Fibroblast of pulmonary artery (primary cell): ENCODE measurements at regions not wholly inside any gene's neighbourhood (a gene's known extent, or its start where the extent isn't known, plus 50 kb on each side); places are given as distances from the start of the nearest gene placed in this dataset.

Source experiments
- DNase-seq: peaks from one replicate; pipeline ENCODE4 v3.0.0-alpha.2; 2010; ENCODE audit warnings: low read depth
- H3K4me3 ChIP-seq: replicated peaks from 2 replicates; pipeline ENCODE4 v1.5.1; 2011; ENCODE audit warnings: low read depth, mild to moderate bottlenecking, control low read depth, low read length, moderate library complexity
- TF ChIP-seq, protein P1 (sequence below): IDR thresholded peaks from 2 replicates; pipeline ENCODE4 v1.5.1; 2011; ENCODE audit warnings: mild to moderate bottlenecking, control low read depth, low read length, inconsistent platforms; ENCODE audit errors: missing control alignments

DNA sequence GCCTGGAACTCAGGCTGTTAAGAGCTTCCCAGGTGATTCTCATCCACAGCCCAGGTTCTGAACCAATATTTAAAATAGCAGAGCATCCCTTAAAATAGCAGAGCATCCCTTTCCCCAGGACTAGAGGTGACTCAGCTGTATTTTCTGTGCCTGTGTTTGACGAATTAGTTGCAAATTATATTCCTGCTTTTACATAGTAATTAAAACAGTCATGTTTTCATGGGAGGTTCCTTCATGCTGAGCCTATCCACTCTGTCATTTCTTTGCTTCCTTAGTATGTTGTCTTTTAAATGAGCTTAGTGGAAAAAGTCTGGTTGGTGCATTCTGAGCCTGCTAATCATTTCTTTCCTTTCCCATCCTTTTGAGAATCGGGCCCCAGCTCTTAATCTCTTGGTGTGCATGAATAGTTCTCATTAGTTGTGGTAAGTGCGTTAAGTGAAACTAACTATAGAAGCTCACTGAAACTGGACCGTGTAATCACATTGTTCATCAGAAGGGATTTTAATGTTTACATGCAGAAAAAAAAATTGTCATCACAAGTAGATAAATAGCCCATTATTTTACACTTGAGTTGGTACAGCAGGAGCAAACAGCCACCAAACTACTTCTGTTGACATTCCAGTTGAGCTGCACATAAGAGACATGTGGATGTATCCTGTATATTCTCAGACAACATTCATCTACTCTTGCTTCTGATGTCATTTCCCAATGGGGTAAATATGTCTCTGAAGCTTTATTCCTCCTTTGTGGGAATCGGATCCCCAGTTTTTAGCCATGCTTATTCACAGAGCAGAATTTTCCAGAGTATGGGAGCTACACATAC, 596.9 kb upstream of the WWC1 start:
- no peak overlapping the region for H3K4me3 ChIP-seq
- no peak for DNase-seq
- TF ChIP-seq, protein P1, sequence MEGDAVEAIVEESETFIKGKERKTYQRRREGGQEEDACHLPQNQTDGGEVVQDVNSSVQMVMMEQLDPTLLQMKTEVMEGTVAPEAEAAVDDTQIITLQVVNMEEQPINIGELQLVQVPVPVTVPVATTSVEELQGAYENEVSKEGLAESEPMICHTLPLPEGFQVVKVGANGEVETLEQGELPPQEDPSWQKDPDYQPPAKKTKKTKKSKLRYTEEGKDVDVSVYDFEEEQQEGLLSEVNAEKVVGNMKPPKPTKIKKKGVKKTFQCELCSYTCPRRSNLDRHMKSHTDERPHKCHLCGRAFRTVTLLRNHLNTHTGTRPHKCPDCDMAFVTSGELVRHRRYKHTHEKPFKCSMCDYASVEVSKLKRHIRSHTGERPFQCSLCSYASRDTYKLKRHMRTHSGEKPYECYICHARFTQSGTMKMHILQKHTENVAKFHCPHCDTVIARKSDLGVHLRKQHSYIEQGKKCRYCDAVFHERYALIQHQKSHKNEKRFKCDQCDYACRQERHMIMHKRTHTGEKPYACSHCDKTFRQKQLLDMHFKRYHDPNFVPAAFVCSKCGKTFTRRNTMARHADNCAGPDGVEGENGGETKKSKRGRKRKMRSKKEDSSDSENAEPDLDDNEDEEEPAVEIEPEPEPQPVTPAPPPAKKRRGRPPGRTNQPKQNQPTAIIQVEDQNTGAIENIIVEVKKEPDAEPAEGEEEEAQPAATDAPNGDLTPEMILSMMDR = no peak

DNA sequence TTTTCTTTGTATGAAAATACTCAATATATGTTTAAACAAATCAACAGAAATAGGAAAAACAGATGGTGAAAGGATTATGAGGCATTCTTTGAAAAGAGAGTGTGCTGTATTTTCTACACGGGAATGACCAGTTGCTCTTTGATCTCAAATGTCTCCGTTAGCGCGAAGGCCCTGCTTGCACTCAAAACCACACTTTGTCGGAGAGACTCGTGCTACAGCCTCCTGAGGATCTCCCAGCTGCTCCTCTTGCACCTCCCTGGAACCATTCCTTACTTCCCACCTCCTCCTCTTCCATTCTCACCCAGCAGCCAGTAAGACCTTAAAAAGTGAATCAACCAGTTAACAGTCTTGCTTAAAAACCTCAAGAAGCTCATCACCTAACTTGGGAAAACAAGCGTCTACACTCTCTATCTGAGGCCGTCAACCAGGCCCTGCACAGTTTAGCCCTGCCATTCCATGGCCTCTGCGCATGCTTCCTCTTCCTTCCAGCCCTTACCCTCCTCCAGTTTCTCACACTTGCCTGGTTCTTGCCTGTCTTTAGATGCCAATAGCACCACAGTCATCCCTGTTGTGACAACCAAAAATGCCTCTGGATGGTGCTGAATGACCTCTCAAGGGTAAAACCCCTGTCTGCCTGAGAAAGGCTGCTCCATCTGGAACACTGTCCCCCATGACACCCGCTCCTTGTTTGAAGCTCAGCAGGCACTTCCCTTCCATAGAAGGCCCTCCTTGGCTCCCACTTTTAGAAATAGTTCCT, 594.7 kb upstream of the WWC1 start:
- TF ChIP-seq, protein P1 = no peak

DNA sequence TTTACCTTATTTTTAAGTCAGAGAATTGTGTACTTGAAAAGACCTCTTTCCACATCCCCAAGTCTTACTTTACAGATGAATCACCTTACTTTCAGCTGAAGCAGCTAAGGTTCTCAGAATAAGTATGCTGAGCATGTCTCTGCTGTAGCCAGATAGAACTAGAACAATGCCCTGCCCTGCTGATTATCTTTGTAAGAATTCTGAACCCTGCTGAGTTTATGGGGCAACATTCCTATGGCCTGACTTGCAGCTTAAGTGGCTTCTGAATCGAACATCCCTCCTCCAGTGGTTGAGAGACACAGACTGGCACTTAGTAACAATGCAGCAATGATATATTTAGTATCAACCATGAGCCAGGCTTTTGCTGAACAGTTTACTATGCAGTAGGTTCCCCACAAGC, 592.0 kb upstream of the WWC1 start:
- TF ChIP-seq, protein P1 = no peak
- DNase-seq = peak; percentile 99
- H3K4me3 ChIP-seq = no peak overlapping the region

More for the DNA sequence above, 594.7 kb upstream of the WWC1 start:
- H3K4me3 ChIP-seq = no peak overlapping the region
- no peak for DNase-seq

DNA sequence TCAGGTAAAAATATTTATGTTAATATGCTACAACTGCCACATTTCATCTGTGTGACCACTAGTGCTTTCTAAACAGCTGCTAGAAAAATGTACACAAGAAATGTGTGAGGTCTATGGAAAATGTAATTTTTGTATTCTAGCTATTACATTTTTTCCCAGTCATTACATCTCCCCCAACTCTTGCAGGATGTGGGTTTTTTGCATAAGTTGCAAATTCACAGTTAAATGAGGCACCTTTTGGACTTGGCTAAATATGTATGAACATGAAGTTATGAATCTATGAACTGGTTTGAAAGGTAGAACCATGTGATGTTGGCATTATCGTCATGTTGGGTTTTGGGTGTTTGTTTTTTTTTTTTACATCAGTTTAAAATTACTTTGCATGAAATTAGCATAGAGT, 590.4 kb upstream of the WWC1 start:
- no peak for DNase-seq

DNA sequence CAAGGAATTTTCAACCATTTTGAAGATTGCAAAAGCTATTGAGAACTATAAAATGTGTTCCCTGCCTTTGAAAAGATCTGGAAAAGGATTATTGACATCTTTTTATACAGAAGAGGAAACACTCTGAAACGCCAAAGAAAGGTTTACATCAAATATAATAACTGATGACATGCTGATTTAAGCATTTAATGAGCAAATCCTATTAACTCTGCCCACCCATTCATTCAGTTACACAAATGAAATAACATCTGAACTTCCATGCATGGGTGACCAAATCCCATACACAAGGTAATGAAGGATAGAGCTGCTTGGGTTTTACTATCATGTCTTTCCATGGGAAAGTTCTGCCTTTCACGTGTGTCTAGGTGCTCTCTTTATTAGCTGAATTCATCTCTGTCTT, 589.4 kb upstream of the WWC1 start:
- H3K4me3 ChIP-seq = no peak overlapping the region
- no peak for DNase-seq
- TF ChIP-seq, protein P1 = no peak

More for the DNA sequence above, 590.4 kb upstream of the WWC1 start:
- TF ChIP-seq, protein P1 = no peak
- H3K4me3 ChIP-seq = no peak overlapping the region

DNA sequence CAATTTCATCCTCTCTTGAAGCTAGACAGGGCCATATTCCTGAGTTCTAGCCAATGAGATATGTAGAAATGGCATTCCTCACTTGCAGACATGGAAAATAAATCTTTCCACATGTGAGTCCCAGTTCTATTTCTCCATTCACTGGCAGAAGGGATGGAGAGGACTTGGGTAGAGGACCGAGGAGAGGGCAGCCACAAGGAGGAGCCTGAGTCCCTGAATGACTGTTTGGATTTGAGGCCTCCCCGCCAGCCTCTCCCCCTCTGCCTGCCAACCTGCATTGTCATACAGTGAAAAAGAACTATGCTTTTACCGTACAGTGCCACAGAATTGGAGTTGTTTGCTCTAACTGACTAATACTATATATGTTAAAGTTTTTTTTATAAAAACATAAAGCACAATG, 583.0 kb upstream of the WWC1 start:
- TF ChIP-seq, protein P1 = no peak
- DNase-seq = no peak
- H3K4me3 ChIP-seq = no peak overlapping the region
